CMK (cell line): ENCODE measurements at regions not wholly inside any gene's neighbourhood (a gene's known extent, or its start where the extent isn't known, plus 50 kb on each side); places are given as distances from the start of the nearest gene placed in this dataset.

Experiments used
- DNase-seq: peaks from one replicate; pipeline ENCODE4 v3.0.0-alpha.2; 2010; ENCODE audit warnings: low read depth

DNA sequence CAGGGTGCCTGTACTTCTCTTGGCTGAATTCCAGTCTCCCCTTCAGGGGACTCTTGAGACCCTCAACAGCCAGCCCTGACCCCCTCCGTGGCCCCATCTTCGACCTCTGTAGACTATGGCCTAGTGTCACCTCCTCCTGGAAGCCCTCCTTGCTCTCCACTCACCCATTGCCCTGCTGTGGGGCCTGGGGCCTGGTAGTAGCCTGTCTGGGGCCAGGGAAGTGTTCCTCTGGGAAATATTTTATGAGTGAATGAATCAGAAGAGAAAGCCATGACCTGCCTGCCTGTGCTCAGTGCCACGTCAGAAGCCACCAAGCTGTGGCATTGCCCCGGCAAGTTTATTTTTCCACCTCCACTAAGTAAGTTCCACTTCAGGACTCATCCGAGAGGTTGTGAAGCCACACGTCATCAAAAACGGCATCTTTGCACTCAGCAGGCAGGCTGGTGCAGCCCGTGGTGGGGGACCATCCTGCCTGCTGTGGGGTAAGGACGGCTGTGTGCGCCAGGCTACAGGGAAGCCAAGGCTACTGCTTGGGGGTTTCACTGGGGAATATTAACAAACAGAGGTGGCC is 59.6 kb upstream of the PPARA start:
- no peak for DNase-seq

DNA sequence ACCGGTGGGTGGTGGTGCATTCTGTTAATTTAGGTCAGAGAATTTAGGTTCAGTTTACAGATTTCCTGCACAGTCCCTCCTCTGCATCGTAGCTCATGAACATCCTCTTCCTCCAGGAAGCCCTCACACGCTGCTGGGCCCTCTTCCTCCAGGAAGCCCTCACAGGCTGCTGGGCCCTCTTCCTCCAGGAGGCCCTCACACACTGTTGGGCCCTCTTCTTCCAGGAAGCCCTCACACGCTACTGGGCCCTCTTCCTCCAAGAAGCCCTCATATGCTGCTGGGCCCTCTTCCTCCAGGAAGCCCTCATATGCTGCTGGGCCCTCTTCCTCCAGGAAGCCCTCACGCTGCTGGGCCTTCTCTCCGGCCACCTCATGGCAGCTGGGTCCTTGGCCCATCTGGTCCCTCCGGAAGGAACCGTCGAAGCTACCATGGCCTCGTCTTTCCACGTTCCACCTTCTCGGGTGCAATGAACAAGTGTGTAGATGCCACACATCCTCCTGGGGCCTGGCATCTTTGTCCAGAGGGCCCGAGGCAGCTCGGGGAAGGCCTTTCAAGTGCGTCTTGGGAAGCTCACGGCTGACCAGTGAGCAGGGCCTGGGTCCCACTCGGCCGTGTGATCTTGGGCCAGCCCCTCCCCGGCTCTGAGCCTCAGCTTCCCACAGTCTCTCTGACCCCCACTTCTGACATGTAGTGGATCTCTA is 58.9 kb upstream of the PPARA start:
- DNase-seq = no peak

DNA sequence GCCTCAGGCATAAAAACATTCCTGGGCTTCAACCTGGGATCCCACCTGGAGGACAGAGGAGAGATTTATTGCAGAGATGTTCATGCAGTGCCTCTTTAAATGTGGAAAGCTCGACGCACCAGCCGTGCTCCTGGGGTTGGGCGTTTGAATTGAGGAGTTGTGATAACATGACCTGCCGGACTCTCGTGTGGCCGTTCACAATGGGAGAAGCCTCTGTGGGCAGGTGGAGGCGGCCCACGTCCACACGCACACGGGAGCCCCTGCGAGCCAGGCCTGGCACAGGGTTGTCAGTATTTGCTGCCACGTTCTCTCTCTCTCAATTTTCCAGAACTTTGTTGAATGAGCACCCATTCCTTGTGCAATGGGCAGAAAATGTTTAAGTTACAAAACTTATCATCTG is 58.3 kb upstream of the PPARA start:
- no peak for DNase-seq

DNA sequence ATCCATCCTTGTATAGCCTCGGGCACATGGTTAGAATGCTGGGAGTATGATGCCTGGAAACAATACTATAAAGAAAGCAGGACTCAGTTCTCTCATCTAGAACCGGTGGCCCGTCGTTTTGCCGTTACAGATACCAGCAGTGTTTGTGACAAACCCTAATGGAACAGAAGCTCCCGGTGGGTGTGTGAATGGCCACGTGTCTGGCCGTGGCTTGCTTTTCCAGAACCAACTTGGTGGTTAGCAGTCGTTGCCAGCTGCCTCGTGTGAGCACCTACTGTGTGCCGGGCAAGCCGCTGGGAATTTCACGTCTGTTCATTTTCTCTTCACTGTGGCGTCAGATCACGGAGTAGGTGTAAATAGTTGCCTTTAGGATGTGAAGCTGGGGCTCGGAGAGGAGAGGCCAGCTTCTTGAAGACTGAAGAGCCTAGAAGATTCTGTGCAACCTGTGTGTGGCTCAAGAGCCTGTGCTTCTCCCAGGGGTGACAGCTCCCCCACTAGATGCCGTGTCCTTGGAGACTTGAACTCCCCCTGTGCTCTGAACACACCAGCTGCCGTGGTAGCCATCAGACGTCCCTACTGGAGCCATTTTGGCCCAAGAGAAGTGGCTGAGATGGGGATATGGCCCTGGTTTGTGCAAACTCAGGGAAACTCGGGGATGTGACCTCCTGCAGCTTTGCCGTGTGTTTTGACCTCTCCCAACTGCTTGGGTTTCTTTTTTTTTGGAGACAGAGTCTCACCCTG is 57.5 kb upstream of the PPARA start:
- no peak for DNase-seq

DNA sequence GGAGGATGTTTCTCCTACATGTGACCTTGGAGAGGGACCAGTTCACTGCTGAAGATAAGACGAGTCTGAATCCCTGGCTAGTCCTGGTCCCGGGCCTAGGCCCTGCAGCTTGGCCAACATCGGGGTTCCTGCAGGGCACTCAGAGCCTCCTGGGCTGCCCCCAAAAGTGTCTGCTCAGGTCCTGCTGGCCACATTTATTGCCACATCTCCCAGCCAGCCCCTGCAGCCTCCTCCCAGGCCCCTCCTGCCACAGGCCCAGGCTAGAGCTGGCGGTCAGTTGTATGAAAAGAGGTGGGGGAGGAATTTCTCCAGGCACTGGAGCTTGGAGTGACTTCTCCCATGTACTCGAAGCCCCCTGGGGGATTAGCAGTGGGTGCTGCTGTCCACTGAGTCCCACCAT is 56.5 kb upstream of the PPARA start:
- no peak for DNase-seq

DNA sequence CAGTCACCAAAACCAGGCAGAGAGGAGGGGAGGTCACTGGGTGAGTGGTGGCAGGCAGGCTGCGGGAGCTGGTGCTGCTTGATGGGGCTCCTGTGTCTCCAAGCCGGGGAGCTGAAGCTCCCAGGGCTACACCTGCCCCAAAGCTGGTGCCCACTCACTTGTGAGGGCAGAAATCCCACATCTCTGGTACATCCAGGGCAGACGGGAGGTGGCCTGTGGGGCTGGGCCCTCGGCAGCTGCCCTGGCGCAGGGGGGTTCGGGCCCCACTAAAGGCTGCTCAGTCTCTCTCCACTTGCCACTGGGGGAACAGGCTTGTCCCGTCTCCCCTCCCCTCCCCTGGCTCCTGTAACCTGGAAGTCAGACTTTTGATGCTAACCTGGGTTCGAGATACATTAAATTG is 55.6 kb upstream of the PPARA start:
- DNase-seq = no peak

DNA sequence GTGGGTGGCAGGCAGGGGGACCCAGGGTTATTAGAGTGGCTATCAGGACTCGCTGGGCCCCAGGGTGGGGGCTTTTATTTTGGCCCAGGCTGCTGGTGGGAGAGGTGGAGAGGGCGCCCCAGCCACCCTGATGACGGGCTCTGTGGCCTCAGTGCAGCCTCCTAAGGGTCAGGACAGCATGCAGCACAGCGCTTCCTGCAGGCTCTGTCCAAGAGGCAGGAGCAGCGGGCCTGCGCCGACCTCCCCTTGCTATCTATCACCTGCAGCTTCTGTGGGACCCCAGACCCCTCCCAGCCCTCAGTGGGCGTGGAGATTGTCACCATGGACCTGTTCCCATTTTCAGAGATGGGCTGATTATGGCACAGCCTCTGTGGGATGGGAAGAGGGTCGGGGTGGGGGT is 54.3 kb upstream of the PPARA start:
- no peak for DNase-seq

DNA sequence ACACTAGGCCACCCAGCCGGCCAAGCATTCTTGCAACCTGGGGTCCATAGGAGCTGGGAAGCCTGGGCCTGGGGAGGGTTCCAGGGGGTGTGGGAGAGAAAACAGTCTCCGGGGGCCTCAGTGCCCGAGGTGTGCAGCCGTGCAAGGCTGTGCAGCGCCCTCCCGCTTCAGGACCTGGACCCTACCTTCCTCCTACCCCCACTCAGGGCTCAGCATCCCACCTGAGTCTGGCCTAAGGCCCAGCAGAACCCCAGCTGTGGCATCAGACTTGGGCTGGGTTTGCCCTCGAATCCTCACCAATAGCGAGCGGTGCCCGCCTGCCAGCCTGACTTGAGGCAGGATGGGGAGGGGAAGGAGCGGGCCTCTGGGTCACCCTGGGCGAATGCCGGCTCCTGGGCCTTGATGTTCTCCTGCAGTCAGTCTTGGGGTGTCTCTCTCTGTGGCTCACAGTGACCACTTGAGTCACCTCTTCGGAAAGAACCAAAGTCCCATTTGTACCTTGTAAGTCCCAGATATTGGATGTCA is 53.6 kb upstream of the PPARA start:
- DNase-seq = no peak

DNA sequence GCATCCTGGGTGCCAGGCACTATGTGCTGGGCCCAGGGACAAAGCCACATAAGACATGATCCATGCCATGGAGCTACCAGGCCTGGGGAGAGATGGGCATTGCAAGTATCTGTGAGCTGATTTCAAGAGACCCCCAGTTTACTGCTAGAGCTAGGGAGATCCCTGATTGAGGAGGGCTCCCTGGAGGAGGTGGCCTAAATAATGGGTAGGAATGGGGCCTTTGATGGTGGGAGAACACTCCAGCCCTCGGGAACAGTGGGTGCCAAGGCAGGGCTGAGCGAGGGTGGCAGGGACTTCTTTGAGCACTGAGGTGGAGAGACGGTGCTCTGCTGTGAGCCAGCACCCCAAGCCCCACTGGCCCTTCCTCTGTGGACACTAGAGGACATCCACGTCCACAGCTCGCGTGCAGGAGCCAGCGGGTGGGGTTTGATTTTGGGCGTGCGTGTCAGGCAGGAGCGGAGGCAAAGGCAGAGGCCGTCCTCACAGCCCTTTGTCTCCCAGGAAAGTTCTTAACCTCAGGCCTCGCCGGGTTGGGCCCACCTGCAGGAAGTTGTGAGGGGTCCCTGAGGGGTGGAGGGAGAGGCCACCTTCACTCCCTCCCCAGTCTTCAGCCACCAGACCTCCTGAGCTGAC is 52.9 kb upstream of the PPARA start:
- DNase-seq = no peak

DNA sequence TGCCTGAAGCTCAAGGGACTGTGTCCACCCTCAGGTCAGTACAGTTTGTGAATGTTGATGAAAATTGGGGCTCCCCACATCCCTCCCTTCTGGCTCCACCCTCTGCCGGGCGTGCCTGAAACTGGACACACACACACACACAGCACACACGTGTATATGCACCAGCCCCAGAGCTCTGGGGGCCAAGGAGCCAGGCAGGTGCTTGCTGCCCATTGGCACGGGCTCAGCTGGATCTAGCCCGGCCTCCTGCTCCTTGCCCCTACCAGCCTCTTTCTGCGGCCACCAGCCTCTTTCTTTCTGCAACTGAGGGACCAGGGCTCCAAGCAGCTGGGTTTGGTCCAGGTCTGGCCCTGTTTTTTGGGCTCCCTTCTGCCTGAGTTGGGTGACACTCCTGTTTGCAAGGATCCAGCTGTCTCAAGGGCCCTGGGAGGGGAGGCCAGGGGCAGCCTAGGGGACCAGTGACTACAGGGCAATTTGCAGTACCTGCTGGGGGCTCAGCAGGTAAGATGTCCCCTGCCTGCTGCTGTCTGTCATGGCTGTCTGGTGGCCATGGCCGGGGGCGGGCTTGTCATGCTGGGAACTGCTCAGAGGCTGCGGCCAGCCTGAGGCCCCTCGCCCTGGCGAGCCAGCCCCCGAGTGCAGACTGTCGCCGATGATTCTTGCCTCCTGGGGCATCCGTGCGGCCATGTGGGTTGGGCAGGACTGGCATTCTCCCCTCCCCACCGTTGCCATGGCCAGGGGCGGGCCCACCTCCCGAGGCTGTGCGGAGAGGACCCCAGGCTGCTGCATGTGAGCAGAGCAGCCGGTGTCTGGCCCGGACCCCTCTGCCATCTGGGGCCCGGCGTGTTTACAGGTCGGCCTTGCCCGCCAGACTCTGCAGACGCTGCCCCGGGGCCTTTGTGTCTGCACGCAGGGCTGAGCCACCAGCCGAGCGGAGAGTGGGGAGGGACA is 51.5 kb upstream of the PPARA start:
- no peak for DNase-seq

DNA sequence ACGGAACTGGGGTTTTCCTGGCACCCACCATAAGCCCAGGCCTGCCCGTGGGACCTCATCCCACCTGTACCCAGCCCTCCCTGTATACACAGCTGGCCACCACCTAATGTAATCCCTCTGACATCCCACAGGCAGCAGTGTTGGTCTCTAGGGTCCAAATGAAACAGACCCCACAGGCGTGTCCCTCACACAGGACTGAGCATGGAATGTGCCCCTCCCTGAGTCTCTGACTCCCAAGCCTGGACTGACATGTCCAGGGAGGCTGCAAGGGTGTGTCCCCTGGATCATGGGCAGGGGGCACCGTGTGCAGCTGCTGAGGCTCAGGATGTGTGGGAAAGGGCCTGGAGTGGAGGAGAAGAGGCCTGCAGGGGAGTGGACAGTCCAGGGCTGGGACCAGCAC is 50.6 kb upstream of the PPARA start:
- no peak for DNase-seq

DNA sequence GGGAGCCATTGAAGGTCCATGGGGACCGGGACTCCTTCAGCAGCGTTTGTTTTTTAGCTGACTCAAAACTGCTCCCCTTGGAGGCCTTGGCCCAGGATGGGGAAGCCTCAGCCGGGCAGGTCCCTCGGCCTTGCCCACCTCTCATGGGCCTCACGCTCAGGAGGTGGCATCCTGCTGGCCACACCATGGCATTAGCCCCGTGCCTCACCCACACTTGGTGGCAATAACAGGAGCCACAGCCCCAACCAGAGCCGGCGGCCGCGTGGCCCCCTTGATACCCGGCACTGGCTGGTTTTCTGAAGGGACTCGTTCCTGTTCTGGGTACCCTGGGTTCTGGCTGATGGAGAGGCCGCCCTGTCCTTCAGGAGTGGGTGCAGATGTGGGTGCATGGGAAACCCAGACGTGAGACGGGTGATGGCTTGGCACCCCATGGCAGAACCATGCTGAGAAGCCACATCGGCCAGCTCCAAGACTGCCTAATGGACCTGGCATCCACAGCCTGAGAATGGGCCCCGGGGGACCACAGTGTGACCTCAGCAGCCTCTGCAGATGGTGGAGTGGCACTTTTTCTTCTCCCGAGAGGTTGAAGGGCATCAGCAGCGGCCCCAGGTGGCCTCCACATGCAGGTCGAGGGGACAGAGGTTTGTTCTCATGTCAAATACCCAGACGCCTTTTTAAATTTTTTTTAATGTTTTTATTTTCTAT is 49.8 kb upstream of the PPARA start:
- no peak for DNase-seq
